Type B pancreatic cell (in vitro differentiated cells): ENCODE measurements at regions not wholly inside any gene's neighbourhood (a gene's known extent, or its start where the extent isn't known, plus 50 kb on each side); places are given as distances from the start of the nearest gene placed in this dataset.

ENCODE experiments used
- DNase-seq: peaks from one replicate; pipeline ENCODE4 v3.0.0; 2021; ENCODE audit warnings: mixed read lengths; ENCODE audit not compliant: unreplicated experiment; ENCODE audit errors: extremely low spot score
- H3K27ac Mint-ChIP-seq: 2 replicates; pipeline ENCODE4 v1.8.0; 2021; ENCODE audit warnings: mild to moderate bottlenecking, mixed read lengths
- H3K27me3 Mint-ChIP-seq: 2 replicates; pipeline ENCODE4 v1.8.0; 2021; ENCODE audit warnings: mixed read lengths
- H3K36me3 Mint-ChIP-seq: 2 replicates; pipeline ENCODE4 v1.8.0; 2021; ENCODE audit warnings: mixed read lengths
- H3K4me1 Mint-ChIP-seq: one replicate; pipeline ENCODE4 v1.8.0; 2021; ENCODE audit warnings: mixed read lengths; ENCODE audit not compliant: unreplicated experiment
- H3K4me3 Mint-ChIP-seq: 2 replicates; pipeline ENCODE4 v1.8.0; 2021; ENCODE audit warnings: mild to moderate bottlenecking, mixed read lengths
- H3K9me3 Mint-ChIP-seq: 2 replicates; pipeline ENCODE4 v1.8.0; 2021; ENCODE audit warnings: mixed read lengths
- CTCF ChIP-seq: fragments of 200-600 bp; sonication (generic); conservative IDR thresholded peaks from 2 replicates; pipeline ENCODE4 v1.5.0; 2021; ENCODE audit warnings: antibody characterized with exemption, mild to moderate bottlenecking

GRCh38 chr7:19930051-19930450 lies 156.6 kb upstream of the TMEM196 start:
- Mint-ChIP-seq H3K27ac (no peak overlapping the region), H3K4me3 (no peak overlapping the region), H3K4me1 (no peaks in the 10 kb centered on the region), H3K36me3 (no peaks in the 10 kb centered on the region), H3K27me3 (no peaks in the 10 kb centered on the region), H3K9me3 (no peaks in the 10 kb centered on the region)
- no peak for TF ChIP-seq CTCF
- no peak for DNase-seq

GRCh38 chr7:19928247-19928646 lies 154.8 kb upstream of the TMEM196 start:
- H3K9me3 Mint-ChIP-seq = no peaks in the 10 kb centered on the region
- DNase-seq = no peak
- H3K4me3 Mint-ChIP-seq = no peak overlapping the region
- no peaks in the 10 kb centered on the region for H3K36me3 Mint-ChIP-seq
- no peaks in the 10 kb centered on the region for H3K4me1 Mint-ChIP-seq
- TF ChIP-seq CTCF = no peak
- H3K27me3 Mint-ChIP-seq = no peaks in the 10 kb centered on the region
- no peak overlapping the region for H3K27ac Mint-ChIP-seq

- DNase-seq = no peak
- no peaks in the 10 kb centered on the region for H3K9me3 Mint-ChIP-seq
- no peak overlapping the region for H3K4me3 Mint-ChIP-seq
- H3K27ac Mint-ChIP-seq = no peak overlapping the region
- H3K36me3 Mint-ChIP-seq = no peaks in the 10 kb centered on the region
- H3K27me3 Mint-ChIP-seq = no peaks in the 10 kb centered on the region
- H3K4me1 Mint-ChIP-seq = peaks cover 2% of the 10 kb centered on the region
- no peak for TF ChIP-seq CTCF
Measured at GRCh38 chr7:19920705-19921104, 147.3 kb upstream of the TMEM196 start.

- no peak overlapping the region for H3K4me3 Mint-ChIP-seq
Measured at GRCh38 chr7:19920166-19920565, 146.7 kb upstream of the TMEM196 start.

GRCh38 chr7:19919261-19920095 lies 146.1 kb upstream of the TMEM196 start:
- Mint-ChIP-seq H3K27me3 (no peaks in the 10 kb centered on the region), H3K4me1 (peaks cover 7% of the 10 kb centered on the region), H3K4me3 (no peak overlapping the region)

More at GRCh38 chr7:19920166-19920565, 146.7 kb upstream of the TMEM196 start:
- H3K4me1 Mint-ChIP-seq = peaks cover 7% of the 10 kb centered on the region
- no peak overlapping the region for H3K27ac Mint-ChIP-seq
- TF ChIP-seq CTCF = no peak
- H3K9me3 Mint-ChIP-seq = no peaks in the 10 kb centered on the region
- no peaks in the 10 kb centered on the region for H3K27me3 Mint-ChIP-seq
- H3K36me3 Mint-ChIP-seq = no peaks in the 10 kb centered on the region
- DNase-seq = no peak

More at GRCh38 chr7:19919261-19920095, 146.1 kb upstream of the TMEM196 start:
- Mint-ChIP-seq H3K27ac (no peak overlapping the region), H3K9me3 (no peaks in the 10 kb centered on the region), H3K36me3 (no peaks in the 10 kb centered on the region)
- no peak for DNase-seq
- no peak for TF ChIP-seq CTCF
